GM10248 (cell line): ENCODE measurements at regions not wholly inside any gene's neighbourhood (a gene's known extent, or its start where the extent isn't known, plus 50 kb on each side); places are given as distances from the start of the nearest gene placed in this dataset.
"Not testable (repeated sequence)": the region's sequence is repeated elsewhere in the genome, so short reads cannot be mapped to it uniquely, and the experiment has no call there.

ENCODE experiments used
- CTCF ChIA-PET: fragments of 300-600 bp; sonication (Branson Sonifier 250); formaldehyde crosslinking; extraction: SDS; loops from one replicate; lab custom pipeline; 2021; ENCODE audit warnings: antibody characterized with exemption; lab: Yijun Ruan, JAX
- POLR2A ChIA-PET: fragments of 350-650 bp; sonication (Branson Sonifier 250); formaldehyde crosslinking; extraction: SDS; loops from one replicate; lab custom pipeline; 2020; ENCODE audit warnings: antibody characterized with exemption; lab: Yijun Ruan, JAX
- DNase-seq: peaks from one replicate; pipeline ENCODE4 v3.0.0; 2012; ENCODE audit errors: extremely low spot score
- TF ChIP-seq, protein P1 (sequence below): IDR thresholded peaks from 2 replicates; pipeline ENCODE4 v1.5.1; 2012; ENCODE audit warnings: mild to moderate bottlenecking, low read depth; ENCODE audit errors: extremely low read depth, missing control alignments, control extremely low read depth

DNA sequence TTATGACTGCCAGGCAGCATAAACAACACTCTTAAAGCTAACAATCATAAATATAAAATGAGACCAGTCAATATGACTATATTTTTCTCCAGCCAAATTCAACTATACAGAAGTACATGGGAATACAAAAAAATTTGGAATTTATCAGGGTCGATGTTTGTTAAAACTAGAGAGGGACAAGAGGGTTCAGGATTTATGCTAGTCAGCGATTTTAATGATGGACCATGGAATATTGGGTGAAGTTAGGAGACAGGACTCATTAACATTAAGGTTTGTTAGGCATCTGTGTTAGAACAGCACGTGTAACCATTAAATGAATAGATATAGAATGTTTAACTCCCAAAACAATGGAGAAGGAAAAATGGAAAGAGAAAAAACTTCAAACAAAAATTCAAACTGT lies 146.2 kb downstream of the SEM1 start:
- CTCF ChIA-PET: no interaction called here

DNA sequence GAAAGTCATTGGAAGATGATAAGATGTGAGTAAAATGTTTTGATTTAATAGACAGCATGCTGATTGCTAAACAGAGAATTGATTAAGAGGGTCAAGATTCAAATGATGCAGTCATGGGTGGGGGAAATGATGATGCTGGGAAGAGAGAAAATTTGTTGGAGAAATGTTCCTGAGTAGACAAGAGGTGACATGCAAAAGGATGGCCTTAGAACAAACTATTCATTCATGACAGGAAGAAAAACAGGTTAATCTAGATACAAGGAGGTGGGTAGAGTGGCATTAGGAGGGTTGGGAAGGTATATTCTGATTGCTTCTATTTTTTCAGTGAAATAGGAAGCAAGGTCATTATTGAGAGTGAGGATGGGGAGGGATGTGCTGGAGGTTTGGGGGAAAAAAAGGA lies 146.7 kb downstream of the SEM1 start:
- ChIA-PET CTCF (no interaction called here), POLR2A (no interaction called here)
- no peak for DNase-seq
- TF ChIP-seq, protein P1, sequence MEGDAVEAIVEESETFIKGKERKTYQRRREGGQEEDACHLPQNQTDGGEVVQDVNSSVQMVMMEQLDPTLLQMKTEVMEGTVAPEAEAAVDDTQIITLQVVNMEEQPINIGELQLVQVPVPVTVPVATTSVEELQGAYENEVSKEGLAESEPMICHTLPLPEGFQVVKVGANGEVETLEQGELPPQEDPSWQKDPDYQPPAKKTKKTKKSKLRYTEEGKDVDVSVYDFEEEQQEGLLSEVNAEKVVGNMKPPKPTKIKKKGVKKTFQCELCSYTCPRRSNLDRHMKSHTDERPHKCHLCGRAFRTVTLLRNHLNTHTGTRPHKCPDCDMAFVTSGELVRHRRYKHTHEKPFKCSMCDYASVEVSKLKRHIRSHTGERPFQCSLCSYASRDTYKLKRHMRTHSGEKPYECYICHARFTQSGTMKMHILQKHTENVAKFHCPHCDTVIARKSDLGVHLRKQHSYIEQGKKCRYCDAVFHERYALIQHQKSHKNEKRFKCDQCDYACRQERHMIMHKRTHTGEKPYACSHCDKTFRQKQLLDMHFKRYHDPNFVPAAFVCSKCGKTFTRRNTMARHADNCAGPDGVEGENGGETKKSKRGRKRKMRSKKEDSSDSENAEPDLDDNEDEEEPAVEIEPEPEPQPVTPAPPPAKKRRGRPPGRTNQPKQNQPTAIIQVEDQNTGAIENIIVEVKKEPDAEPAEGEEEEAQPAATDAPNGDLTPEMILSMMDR: no peak

More for the DNA sequence above, 146.2 kb downstream of the SEM1 start:
- TF ChIP-seq, protein P1: no peak
- POLR2A ChIA-PET: no interaction called here
- no peak for DNase-seq

DNA sequence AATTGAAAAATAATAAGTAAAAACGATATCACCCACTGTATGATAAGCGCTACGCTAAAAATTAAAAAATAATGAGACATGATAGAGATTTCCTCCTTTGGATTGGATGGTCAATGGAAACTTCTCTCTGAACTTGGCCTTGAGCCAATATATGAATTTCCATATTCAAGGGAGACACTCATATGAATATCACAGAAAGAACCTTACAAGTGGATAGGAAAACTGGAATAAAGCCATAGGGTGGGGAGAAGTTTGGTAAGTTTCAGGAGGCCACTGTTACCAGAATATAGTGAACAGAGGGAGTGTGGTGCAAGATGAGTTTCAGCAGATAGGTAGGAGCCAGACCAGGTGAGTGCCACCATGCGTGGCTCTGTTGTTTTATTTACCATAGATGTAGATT lies 147.2 kb downstream of the SEM1 start:
- DNase-seq: no peak
- ChIA-PET CTCF (no interaction called here), POLR2A (no interaction called here)
- TF ChIP-seq, protein P1: no peak

DNA sequence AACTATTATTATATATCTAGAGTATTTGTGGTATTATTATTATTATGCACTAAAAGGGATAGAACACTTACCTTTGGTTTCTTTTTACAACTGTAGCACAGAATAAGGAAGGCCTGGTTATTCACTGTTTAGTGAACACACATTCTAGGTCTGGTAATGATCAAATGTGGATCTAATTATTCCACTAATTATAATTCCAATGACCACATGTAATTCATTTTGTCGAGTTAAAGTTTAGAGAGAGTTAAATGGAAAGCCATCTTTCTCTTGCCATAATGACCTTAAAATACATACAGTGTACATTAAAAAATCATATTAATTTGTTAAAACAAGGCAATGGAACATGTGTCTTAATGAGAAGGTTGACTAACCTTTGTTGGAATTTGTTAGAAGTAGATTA lies 147.8 kb downstream of the SEM1 start:
- TF ChIP-seq, protein P1: no peak
- CTCF ChIA-PET: no interaction called here

DNA sequence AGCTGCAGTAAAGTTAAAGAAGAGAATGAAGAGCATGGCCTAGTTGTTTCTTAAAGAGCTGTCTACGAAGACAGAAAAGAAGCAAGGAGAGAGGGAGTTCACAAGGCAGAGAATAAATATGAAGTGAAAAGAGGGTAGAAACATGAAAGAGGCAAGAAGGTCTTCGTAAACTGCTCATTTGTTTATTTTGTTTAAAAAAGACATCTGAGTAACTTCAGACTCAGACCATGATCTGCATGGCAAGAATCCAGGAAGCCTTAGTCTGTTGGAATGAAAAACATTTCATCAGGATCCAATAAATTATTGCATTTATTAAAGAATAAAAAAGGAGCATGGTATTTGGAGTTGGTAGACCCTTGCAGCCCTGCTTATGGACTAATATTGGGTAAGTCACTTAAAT lies 151.1 kb downstream of the SEM1 start:
- POLR2A ChIA-PET: no interaction called here
- DNase-seq: no peak

More for the DNA sequence above, 147.8 kb downstream of the SEM1 start:
- POLR2A ChIA-PET: no interaction called here
- no peak for DNase-seq

DNA sequence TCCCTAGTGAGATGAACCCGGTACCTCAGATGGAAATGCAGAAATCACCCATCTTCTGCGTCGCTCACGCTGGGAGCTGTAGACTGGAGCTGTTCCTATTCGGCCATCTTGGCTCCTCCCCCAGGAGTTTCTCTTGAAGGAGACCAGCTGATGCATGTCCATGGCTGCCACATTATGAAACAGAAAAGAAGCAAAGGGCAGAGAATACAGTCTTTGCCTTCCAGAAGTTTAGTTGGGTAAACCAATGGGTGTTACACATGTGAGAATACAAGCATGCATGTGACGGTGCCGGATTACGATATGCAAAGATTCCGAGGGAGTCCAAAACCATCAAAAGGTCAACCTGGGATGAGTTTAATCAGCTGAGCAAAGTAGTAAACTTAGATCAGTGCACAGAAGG lies 151.6 kb downstream of the SEM1 start:
- DNase-seq: no peak
- ChIA-PET POLR2A (no interaction called here), CTCF (no interaction called here)
- TF ChIP-seq, protein P1: no peak

More for the DNA sequence above, 151.1 kb downstream of the SEM1 start:
- CTCF ChIA-PET: interaction anchor here (1.4 kb wide), 1 partner anchor 36 kb away, joined by 4 read pairs; no protein-coding TSS in a partner anchor
- TF ChIP-seq, protein P1: no peak

DNA sequence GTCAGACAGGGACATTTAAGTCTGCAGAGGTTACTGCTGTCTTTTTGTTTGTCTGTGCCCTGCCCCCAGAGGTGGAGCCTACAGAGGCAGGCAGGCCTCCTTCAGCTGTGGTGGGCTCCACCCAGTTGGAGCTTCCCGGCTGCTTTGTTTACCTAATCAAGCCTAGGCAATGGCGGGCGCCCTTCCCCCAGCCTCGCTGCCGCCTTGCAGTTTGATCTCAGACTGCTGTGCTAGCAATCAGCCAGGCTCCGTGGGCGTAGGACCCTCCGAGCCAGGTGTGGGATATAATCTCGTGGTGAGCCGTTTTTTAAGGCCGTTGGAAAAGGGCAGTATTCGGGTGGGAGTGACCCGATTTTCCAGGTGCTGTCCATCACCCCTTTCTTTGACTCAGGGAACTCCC lies 152.0 kb downstream of the SEM1 start:
- DNase-seq, POLR2A ChIA-PET, CTCF ChIA-PET: not testable (repeated sequence)
